Neural progenitor cell (in vitro differentiated cells): ENCODE measurements at regions not wholly inside any gene's neighbourhood (a gene's known extent, or its start where the extent isn't known, plus 50 kb on each side); places are given as distances from the start of the nearest gene placed in this dataset.

Experiments
- EZH2 ChIP-seq: fragments of 200-600 bp; sonication (generic); IDR thresholded peaks from 2 replicates; pipeline ENCODE4 v1.6.1; 2017; ENCODE audit warnings: antibody characterized with exemption, mild to moderate bottlenecking, moderate library complexity
- TF ChIP-seq, protein P1 (sequence below): fragments of 200-600 bp; sonication (generic); IDR thresholded peaks from 2 replicates; pipeline ENCODE4 v1.5.1; 2017; ENCODE audit warnings: antibody characterized with exemption, mild to moderate bottlenecking

DNA sequence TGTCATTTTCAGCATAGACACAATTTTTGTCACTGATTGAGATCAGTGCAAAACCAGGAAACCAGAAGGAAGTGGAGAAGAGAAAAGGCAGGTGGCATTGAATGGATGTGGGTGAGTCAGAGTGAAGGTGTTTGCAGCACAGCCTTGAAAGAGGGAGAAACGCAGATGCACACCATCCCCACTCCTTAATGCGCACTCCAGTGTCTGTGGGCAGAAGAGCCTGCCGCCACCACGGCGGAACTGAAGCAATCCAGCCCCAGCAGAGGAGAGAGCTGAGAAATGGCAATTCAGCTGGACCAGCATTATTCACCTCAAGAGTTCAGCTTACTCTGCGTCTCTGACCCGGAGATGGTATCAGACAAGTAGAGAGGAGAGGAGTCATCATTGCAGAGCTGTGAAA lies 393.1 kb upstream of the FRG1 start:
- TF ChIP-seq, protein P1, sequence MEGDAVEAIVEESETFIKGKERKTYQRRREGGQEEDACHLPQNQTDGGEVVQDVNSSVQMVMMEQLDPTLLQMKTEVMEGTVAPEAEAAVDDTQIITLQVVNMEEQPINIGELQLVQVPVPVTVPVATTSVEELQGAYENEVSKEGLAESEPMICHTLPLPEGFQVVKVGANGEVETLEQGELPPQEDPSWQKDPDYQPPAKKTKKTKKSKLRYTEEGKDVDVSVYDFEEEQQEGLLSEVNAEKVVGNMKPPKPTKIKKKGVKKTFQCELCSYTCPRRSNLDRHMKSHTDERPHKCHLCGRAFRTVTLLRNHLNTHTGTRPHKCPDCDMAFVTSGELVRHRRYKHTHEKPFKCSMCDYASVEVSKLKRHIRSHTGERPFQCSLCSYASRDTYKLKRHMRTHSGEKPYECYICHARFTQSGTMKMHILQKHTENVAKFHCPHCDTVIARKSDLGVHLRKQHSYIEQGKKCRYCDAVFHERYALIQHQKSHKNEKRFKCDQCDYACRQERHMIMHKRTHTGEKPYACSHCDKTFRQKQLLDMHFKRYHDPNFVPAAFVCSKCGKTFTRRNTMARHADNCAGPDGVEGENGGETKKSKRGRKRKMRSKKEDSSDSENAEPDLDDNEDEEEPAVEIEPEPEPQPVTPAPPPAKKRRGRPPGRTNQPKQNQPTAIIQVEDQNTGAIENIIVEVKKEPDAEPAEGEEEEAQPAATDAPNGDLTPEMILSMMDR, result no peak
- TF ChIP-seq EZH2, result no peak
